ENCODE measurements at regions not wholly inside any gene's neighbourhood (a gene's known extent, or its start where the extent isn't known, plus 50 kb on each side); places are given as distances from the start of the nearest gene placed in this dataset.

DNA sequence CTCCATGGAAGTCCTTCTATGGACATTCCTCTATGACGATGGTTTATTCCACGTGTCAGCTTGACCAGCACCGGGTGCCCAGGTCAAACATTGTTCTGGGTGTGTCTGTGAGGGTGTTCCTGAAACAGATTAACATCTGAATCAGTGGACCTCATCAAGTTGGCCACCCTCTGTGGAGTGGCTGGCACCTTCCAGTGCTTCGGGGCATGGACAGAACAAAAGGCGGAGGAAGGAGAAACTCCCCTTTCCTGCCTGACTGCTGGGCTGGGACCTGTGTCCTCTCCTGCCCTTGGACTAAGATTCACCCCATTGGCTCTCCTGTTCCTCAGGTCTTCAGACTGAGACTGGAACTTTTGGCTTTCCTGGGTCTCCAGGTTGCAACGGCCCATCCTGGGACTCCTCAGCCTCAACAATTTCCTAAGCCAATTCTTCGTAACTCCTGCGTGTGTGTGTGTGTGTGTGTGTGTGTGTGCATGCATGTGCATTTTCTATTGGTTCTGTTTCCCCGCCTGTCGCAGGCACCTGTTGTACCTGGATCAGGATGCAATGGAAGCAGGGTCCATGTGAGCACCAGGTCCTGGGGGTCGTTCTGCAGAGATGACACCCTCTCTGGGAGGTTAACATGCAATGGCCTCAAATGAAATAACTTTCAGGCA is 357.2 kb upstream of the SALL3 start:
- no peak for DNase-seq

DNA sequence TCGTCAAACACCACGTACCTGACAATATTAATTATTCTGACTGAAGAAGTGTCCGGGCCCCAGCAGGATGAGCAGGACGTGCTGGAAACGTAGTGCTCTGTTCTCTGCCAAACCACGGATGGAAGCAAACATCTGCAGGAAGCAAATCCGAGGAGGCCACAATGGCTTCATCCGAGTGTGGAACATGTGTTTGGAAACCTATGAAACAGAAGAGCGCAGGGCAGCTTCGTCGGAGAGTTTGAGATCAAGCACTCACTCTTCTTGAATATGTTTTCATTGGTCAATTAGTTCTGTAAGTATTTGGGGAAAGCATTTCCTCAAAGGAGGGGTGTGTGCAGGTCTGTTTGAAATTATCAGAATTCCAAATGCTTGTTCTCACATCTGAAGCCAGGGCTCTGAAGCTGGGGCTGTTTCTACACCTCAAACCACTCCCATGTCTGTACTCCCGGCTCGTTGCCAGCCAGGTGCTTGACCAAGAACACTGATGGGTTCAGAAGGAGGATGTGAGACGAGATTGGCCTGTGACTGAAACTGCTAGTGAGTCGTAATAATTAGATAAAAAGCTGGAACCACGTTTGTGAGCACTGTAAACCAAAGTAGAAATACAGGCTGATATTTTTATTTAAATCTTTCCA is 356.6 kb upstream of the SALL3 start:
- no peak for DNase-seq

- DNase-seq: no peak
Observed at GRCh38 chr18:78624646-78625279, 354.9 kb upstream of the SALL3 start.

GRCh38 chr18:78625847-78626246 is 353.8 kb upstream of the SALL3 start:
- DNase-seq: no peak

DNA sequence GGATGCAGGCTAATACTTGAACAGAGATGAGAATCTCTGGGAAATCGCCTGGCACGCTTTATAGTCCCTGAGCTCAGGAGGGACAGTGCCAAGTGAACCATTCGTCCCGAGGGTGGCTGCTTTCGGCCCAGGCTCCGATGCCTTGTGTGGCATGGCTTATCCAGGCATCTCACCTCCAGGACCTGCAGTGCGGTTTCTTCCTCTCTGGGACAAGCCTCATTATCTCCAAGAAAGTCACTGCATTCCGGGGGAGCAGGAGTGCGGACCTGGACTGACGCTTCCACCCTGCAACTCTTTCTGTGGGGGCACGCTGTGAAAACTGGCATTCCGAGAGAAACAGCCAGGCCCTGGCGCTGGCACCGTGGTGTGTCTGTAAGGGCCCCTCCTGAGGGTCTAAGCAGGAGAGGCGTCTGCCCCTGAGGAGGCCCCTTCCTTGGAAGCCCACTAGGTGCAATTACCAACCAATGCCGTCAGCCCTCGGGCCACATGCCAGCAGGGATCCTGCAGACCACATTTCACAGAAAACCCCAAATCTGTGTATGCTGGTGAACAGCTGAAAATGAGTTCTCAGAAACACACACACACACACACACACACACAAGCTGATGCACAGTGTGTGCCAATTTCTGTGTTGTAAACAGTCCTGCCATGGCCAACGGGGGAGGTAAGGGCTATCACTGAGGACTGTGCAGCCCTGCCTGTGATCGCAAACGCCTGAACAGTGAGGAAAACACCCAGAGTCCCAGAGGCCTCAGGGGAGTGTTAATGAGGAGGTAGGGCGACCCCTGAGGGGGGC is 351.9 kb upstream of the SALL3 start:
- no peak for DNase-seq

DNA sequence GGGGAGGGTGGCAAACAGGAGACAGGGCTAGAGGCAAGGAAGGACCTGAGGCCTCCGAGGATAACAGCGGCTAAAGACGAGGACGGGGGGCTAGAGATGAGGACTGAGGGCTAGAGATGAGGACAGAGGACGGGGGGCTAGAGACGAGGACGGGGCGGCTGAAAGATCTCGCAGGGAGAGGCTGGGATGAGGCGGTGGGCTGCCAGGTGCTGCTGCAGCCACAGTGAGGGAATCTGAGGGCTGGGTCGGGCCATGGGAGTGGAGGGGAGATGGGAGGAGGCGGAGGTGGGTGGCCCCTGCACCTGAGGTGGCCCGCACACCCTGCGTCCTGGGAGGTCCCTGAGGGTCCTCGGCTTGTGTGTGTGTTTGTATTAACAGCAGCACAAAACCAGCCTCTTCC is 350.2 kb upstream of the SALL3 start:
- DNase-seq: no peak

GRCh38 chr18:78630356-78630755 is 349.3 kb upstream of the SALL3 start:
- no peak for DNase-seq

GRCh38 chr18:78630981-78631510 is 348.6 kb upstream of the SALL3 start:
- no peak for DNase-seq

- DNase-seq: no peak
Observed at GRCh38 chr18:78632111-78632541, 347.5 kb upstream of the SALL3 start.

GRCh38 chr18:78634061-78634696 is 345.4 kb upstream of the SALL3 start:
- DNase-seq: no peak

DNA sequence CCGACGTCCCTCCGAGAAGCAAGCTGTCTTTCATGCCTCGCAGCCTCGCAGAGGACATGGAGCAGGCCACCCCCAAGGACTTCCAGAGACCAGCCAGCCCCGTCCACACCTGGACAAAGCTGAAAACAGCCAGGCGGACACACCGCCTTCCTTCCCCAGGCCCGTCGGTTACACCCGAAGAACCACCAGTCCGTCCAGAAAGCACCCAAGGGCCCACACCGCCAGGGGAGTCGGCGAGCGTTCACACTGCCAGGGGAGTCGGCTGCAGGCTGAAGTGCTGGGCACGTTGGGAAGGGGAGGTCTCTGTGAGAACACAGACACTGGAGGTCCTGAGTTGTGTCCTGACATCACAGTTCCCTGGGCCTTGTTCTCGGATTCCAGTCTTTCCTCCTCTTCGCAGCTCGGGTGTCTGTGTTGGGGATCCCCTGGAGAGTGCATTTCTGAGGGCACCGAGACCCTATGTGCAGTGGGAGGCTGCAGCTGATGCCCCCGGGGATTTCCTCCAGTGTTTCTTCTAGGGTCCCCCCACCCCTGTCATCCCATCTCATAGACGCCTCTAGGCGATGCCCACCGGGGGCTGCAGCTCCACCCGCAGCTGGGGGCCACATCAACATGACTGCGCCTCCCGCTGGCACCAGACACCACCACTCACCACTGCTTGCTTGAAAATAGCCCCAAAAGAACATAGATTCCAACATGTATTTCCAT is 344.4 kb upstream of the SALL3 start:
- no peak for DNase-seq

DNA sequence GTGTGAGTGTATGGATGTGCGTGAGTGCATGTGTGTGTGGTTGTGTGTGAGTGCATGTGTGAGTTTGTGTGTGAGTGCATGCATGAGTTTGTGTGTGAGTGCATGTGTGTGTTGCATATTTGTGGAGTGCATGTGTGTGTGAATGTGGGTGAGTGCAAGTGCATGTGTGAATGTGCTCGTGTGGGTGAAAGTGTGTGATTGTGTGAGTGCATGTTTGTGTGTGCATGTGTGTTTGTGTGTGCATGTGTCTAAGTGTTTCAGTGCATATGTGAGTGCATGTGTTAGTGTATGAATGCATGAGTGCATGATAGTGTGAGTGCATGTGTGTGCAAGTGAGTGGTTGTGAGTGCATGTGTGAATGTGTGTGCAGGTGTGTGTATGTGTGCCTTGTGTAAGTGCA is 343.4 kb upstream of the SALL3 start:
- DNase-seq: no peak

GRCh38 chr18:78637442-78638402 is 341.9 kb upstream of the SALL3 start:
- DNase-seq: no peak

GRCh38 chr18:78639006-78639950 is 340.3 kb upstream of the SALL3 start:
- no peak for DNase-seq

DNA sequence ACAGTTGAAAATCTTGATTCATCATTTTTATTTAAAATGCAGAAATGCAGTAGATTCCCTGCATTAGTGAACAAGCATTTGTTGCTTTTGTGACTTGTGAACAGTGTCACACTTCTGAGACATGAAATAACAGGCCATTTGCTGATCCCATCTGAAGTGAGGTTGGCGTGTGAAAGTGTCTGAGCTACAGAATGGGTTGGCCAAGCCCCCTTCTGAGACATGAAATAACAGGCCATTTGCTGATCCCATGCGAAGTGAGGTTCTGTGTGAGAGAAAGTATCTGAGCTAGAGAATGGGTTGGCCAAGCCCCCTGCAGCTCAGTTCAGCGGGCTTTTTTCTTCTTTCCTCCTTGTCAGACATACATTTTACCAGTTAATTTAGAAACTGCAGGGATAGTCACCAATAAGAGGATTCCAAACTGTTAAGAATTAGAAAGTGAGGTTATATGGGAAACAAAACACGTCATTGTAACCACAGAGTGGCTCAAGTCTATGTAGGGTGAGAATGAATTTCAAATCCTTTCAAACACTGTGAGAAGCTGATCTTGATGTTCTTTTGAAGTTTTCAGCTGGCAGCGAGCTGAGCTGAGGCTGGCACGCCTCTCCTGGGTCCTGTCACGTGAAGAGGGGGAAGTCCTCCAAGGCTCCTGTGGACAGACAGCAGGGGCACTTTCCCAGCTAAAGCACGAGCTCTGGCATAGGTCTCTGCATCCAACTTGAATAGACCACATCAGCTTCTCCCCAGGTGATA is 339.2 kb upstream of the SALL3 start:
- no peak for DNase-seq

- DNase-seq: no peak
Observed at GRCh38 chr18:78641689-78642231, 337.9 kb upstream of the SALL3 start.

- no peak for DNase-seq
Observed at GRCh38 chr18:78642296-78642951, 337.2 kb upstream of the SALL3 start.

DNA sequence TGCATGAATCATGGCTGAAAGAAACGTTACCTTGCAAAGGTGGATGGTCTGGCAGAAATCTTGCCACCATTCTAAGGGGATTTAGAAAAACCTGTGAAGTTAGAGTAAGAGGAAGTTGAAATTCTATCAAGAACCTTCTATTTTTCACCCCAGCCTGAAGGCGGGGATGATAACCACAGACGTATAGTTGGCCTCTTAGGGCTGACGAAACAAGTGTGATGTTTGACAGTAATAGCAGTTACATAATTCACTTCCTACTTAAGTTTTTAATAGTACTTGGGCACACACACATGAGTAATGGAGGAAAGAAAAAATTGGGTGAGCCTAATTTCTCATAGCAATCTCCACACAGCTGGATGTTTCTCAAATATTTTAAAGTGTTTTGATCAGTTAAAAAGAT is 336.6 kb upstream of the SALL3 start:
- DNase-seq: no peak
